ENCODE measurements at regions not wholly inside any gene's neighbourhood (a gene's known extent, or its start where the extent isn't known, plus 50 kb on each side); places are given as distances from the start of the nearest gene placed in this dataset.

GRCh38 chr3:16030342-16030741 lies 144.1 kb upstream of the GALNT15 start:
- TF ChIP-seq CTCF (IDR thresholded peaks at IDR 0.05) (no peak), ZFX (IDR thresholded peaks at IDR 0.05; ENCODE audit: borderline replicate concordance) (no peak)

All from 22Rv1 (cell line).